HG02884 (cell line): ENCODE measurements at regions not wholly inside any gene's neighbourhood (a gene's known extent, or its start where the extent isn't known, plus 50 kb on each side); places are given as distances from the start of the nearest gene placed in this dataset.

ENCODE experiments used
- ATAC-seq: cut with Tn5 transposase; IDR thresholded peaks from one replicate; pipeline ENCODE4 v1.9.1; 2021; ENCODE audit warnings: mild to moderate bottlenecking, moderate library complexity; ENCODE audit not compliant: unreplicated experiment

GRCh38 chr10:44593952-44594351 lies 209.1 kb upstream of the CXCL12 start:
- ATAC-seq, result no peak

- no peak for ATAC-seq
Measured at GRCh38 chr10:44607116-44607515, 222.2 kb upstream of the CXCL12 start.

- ATAC-seq, result no peak
Measured at GRCh38 chr10:44618910-44619309, 234.0 kb upstream of the CXCL12 start.

- ATAC-seq, result no peak
Measured at GRCh38 chr10:44619521-44619920, 234.6 kb upstream of the CXCL12 start.

- no peak for ATAC-seq
Measured at GRCh38 chr10:44619975-44620374, 235.1 kb upstream of the CXCL12 start.

GRCh38 chr10:44627591-44628354 lies 242.9 kb upstream of the CXCL12 start:
- no peak for ATAC-seq

- no peak for ATAC-seq
Measured at GRCh38 chr10:44628921-44629320, 244.0 kb upstream of the CXCL12 start.

GRCh38 chr10:44635176-44635575 lies 250.3 kb upstream of the CXCL12 start:
- ATAC-seq, result no peak

GRCh38 chr10:44636625-44637024 lies 251.7 kb upstream of the CXCL12 start:
- no peak for ATAC-seq

GRCh38 chr10:44640429-44640828 lies 255.5 kb upstream of the CXCL12 start:
- ATAC-seq, result no peak

GRCh38 chr10:44647473-44647872 lies 262.6 kb upstream of the CXCL12 start:
- no peak for ATAC-seq

GRCh38 chr10:44647877-44648542 lies 263.1 kb upstream of the CXCL12 start:
- ATAC-seq, result no peak

GRCh38 chr10:44650691-44651661 lies 260.2 kb upstream of the TMEM72 start:
- ATAC-seq, result no peak

- ATAC-seq, result no peak
Measured at GRCh38 chr10:44651834-44652233, 259.3 kb upstream of the TMEM72 start.

GRCh38 chr10:44659320-44659719 lies 251.8 kb upstream of the TMEM72 start:
- no peak for ATAC-seq

GRCh38 chr10:44660271-44660670 lies 250.9 kb upstream of the TMEM72 start:
- ATAC-seq, result no peak

GRCh38 chr10:44662051-44662450 lies 249.1 kb upstream of the TMEM72 start:
- ATAC-seq, result no peak

GRCh38 chr10:44668336-44668735 lies 242.8 kb upstream of the TMEM72 start:
- no peak for ATAC-seq

- ATAC-seq, result no peak
Measured at GRCh38 chr10:44671319-44671718, 239.8 kb upstream of the TMEM72 start.

- no peak for ATAC-seq
Measured at GRCh38 chr10:44673245-44673983, 237.7 kb upstream of the TMEM72 start.
